ENCODE measurements at regions not wholly inside any gene's neighbourhood (a gene's known extent, or its start where the extent isn't known, plus 50 kb on each side); places are given as distances from the start of the nearest gene placed in this dataset.
"Not testable (repeated sequence)": the region's sequence is repeated elsewhere in the genome, so short reads cannot be mapped to it uniquely, and the experiment has no call there.

GRCh38 chr9:135343837-135344522 is 135.6 kb upstream of the PPP1R26 start:
- no peak for DNase-seq

- no peak for DNase-seq
Observed at GRCh38 chr9:135344523-135344901, 135.1 kb upstream of the PPP1R26 start.

GRCh38 chr9:135344915-135345500 is 134.6 kb upstream of the PPP1R26 start:
- no peak for DNase-seq

- no peak for DNase-seq
Observed at GRCh38 chr9:135345775-135346433, 133.7 kb upstream of the PPP1R26 start.

- DNase-seq = no peak
Observed at GRCh38 chr9:135346438-135347050, 133.0 kb upstream of the PPP1R26 start.

- no peak for DNase-seq
Observed at GRCh38 chr9:135347461-135347860, 132.1 kb upstream of the PPP1R26 start.

GRCh38 chr9:135348076-135348787 is 131.3 kb upstream of the PPP1R26 start:
- no peak for DNase-seq

- no peak for DNase-seq
Observed at GRCh38 chr9:135348788-135349150, 130.8 kb upstream of the PPP1R26 start.

GRCh38 chr9:135349212-135350002 is 130.2 kb upstream of the PPP1R26 start:
- no peak for DNase-seq

- DNase-seq = no peak
Observed at GRCh38 chr9:135350003-135350315, 129.6 kb upstream of the PPP1R26 start.

- DNase-seq = no peak
Observed at GRCh38 chr9:135353935-135354334, 125.6 kb upstream of the PPP1R26 start.

GRCh38 chr9:135355521-135356011 is 124.0 kb upstream of the PPP1R26 start:
- no peak for DNase-seq

- DNase-seq = no peak
Observed at GRCh38 chr9:135356021-135356420, 123.6 kb upstream of the PPP1R26 start.

- no peak for DNase-seq
Observed at GRCh38 chr9:135356796-135357195, 122.8 kb upstream of the PPP1R26 start.

GRCh38 chr9:135357863-135358551 is 121.6 kb upstream of the PPP1R26 start:
- no peak for DNase-seq

- DNase-seq = no peak
Observed at GRCh38 chr9:135358552-135358940, 121.0 kb upstream of the PPP1R26 start.

- DNase-seq = no peak
Observed at GRCh38 chr9:135359764-135360163, 119.8 kb upstream of the PPP1R26 start.

GRCh38 chr9:135360617-135361016 is 119.0 kb upstream of the PPP1R26 start:
- no peak for DNase-seq

- DNase-seq = not testable (repeated sequence)
Observed at GRCh38 chr9:135361668-135362067, 117.9 kb upstream of the PPP1R26 start.

GRCh38 chr9:135363596-135363995 is 116.0 kb upstream of the PPP1R26 start:
- DNase-seq = no peak

- no peak for DNase-seq
Observed at GRCh38 chr9:135365013-135365768, 114.4 kb upstream of the PPP1R26 start.
